ENCODE measurements at regions not wholly inside any gene's neighbourhood (a gene's known extent, or its start where the extent isn't known, plus 50 kb on each side); places are given as distances from the start of the nearest gene placed in this dataset.

DNA sequence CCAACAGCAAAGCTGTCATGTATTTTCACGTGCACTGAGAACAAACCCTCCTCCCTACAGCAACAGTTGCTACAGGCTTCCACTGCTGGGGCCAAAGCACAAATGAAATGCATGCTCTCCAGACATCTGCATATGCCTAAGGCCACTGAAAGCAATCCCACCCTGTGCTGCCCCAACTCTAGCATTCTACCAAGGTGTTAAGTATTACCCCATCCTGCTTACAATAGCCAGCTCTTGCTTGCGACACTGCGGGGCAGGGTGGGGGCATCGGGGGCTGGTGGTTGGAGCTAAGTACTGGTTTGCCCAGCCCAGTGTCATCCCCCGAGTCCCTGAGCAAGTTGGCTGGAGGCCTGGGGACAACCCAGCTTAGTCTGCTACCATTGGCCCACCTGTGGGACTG is 742.5 kb downstream of the TDRD15 start:
- H3K4me3 ChIP-seq, result no peak overlapping the region
- TF ChIP-seq, protein P1, sequence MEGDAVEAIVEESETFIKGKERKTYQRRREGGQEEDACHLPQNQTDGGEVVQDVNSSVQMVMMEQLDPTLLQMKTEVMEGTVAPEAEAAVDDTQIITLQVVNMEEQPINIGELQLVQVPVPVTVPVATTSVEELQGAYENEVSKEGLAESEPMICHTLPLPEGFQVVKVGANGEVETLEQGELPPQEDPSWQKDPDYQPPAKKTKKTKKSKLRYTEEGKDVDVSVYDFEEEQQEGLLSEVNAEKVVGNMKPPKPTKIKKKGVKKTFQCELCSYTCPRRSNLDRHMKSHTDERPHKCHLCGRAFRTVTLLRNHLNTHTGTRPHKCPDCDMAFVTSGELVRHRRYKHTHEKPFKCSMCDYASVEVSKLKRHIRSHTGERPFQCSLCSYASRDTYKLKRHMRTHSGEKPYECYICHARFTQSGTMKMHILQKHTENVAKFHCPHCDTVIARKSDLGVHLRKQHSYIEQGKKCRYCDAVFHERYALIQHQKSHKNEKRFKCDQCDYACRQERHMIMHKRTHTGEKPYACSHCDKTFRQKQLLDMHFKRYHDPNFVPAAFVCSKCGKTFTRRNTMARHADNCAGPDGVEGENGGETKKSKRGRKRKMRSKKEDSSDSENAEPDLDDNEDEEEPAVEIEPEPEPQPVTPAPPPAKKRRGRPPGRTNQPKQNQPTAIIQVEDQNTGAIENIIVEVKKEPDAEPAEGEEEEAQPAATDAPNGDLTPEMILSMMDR (IDR thresholded peaks at IDR 0.05), result no peak
- H3K4me1 ChIP-seq, result no peaks in the 10 kb centered on the region
- H3K27ac ChIP-seq, result no peak overlapping the region
- no peak for DNase-seq
- H3K36me3 ChIP-seq, result no peaks in the 10 kb centered on the region
- H3K27me3 ChIP-seq, result no peaks in the 10 kb centered on the region
- intact Hi-C loops (cut with DNase I; ENCODE audit: low total_unique reads), result loop anchor here (5.0 kb wide), 1 partner anchor 1471 kb away; no protein-coding TSS in a partner anchor
- H3K9me3 ChIP-seq, result no peaks in the 10 kb centered on the region

DNA sequence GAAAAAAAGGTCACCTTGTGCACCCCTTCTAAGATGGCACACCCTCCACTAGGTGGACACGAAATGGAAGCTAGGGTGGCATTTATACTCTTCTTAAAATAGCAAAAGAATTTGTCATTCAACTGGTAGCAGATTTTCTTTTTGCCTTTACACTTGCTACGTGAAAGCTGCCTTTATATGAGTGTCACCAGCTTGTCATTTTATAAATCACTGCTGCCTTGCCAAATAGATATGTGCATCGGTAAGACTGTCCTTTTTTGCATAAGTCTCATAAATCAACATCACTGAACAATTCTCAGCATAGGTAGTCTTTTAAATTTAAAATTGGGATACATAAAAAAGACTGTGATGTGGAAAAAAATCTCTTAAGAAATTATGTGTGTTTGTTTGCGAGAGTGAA is 764.1 kb downstream of the TDRD15 start:
- Histone ChIP-seq H3K4me3 (no peak overlapping the region), H3K4me1 (no peaks in the 10 kb centered on the region), H3K36me3 (no peaks in the 10 kb centered on the region), H3K9me3 (no peaks in the 10 kb centered on the region), H3K27me3 (no peaks in the 10 kb centered on the region), H3K27ac (no peak overlapping the region)
- no peak for DNase-seq
- TF ChIP-seq, protein P1 (IDR thresholded peaks at IDR 0.05), result no peak
- intact Hi-C loops (cut with DNase I; ENCODE audit: low total_unique reads), result no loop called here

DNA sequence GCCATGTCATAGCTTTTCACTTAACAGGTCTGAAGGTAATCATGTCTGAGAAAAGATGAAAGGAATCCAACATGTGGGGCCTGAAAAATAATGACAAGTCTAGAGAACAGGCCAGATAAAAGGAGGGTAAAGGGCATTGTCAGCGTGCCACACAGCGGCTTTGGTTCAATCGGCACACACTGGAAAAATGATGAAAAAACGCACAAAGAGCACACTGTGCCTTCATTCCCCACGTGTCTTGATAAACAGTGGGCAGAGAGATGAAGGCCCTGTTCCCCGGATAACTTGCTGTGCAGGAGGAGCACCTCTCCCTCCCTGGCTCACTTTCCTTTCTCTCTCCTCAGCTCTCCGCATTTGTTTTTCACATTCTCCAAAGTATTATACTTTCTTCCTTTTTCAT is 766.3 kb downstream of the TDRD15 start:
- DNase-seq, result no peak
- intact Hi-C loops (cut with DNase I; ENCODE audit: low total_unique reads), result no loop called here
- TF ChIP-seq, protein P1 (IDR thresholded peaks at IDR 0.05), result no peak

DNA sequence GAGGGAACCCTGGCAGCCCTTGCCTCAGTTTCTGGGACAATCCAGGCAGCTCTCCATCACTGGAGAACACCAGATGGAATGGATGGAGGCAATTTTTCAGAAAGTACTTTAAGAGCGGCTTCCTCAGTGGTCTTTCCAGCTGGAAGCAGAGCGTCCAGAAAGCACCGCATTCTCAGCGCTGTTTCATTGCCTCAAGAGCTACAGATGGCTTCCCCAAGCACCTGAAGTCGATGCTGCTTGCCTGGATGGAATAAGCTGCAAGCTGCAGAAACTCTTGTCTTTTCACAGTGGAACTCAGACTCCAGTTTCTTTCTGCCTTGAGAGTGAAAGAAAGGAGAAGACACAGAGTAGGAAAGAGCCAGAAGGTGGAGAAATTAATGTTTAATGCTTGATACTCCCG is 766.9 kb downstream of the TDRD15 start:
- Histone ChIP-seq H3K9me3 (no peaks in the 10 kb centered on the region), H3K4me1 (no peaks in the 10 kb centered on the region), H3K36me3 (no peaks in the 10 kb centered on the region), H3K4me3 (no peak overlapping the region), H3K27me3 (no peaks in the 10 kb centered on the region), H3K27ac (no peak overlapping the region)
- intact Hi-C loops (cut with DNase I; ENCODE audit: low total_unique reads), result no loop called here
- no peak for DNase-seq
- TF ChIP-seq, protein P1 (IDR thresholded peaks at IDR 0.05), result no peak

More for the DNA sequence above, 766.3 kb downstream of the TDRD15 start:
- no peak overlapping the region for H3K4me3 ChIP-seq
- H3K36me3 ChIP-seq, result no peaks in the 10 kb centered on the region
- H3K27ac ChIP-seq, result no peak overlapping the region
- no peaks in the 10 kb centered on the region for H3K9me3 ChIP-seq
- H3K27me3 ChIP-seq, result no peaks in the 10 kb centered on the region
- H3K4me1 ChIP-seq, result no peaks in the 10 kb centered on the region

DNA sequence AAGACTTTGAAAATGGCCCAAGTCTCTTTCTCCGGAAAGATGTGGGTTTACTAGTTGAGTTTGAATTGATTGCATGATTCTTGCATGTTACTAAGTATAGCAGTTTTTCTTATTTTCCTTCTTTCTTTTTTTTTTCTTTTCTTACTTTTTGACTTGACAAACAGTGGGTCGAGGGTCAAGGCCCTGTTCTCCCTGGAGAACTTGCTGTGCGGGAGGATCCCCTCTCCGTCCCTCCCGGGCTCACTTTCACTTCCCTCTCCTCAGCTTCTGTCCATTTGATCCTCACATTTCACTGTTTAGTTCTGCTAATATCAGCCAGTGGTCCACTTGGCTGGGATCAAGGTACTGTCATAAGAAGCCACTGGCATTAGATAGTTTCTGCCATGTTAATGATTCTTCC is 767.4 kb downstream of the TDRD15 start:
- no peaks in the 10 kb centered on the region for H3K36me3 ChIP-seq
- no peak overlapping the region for H3K4me3 ChIP-seq
- TF ChIP-seq, protein P1 (IDR thresholded peaks at IDR 0.05), result no peak
- DNase-seq, result no peak
- no peaks in the 10 kb centered on the region for H3K27me3 ChIP-seq
- no peaks in the 10 kb centered on the region for H3K4me1 ChIP-seq
- intact Hi-C loops (cut with DNase I; ENCODE audit: low total_unique reads), result no loop called here
- no peaks in the 10 kb centered on the region for H3K9me3 ChIP-seq
- H3K27ac ChIP-seq, result no peak overlapping the region

DNA sequence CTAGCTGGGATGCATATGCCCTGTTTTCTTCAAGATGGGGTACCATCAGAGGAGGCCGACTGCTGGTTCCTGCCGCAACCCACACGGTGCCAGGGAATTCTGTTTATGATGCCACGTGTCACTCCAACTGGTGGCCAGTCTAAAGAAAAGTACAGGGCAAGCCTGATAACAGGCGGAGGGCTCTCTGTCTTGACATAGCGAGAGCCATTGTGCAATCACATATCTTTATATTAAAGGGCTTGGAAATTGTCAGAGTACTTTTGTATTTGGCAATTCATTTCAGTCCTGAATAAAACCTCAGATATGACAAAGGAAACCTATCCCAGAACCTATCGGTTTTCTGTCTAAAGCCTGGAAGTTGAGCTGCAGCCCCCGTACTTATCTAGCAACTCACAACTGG is 768.4 kb downstream of the TDRD15 start:
- no peak overlapping the region for H3K27ac ChIP-seq
- DNase-seq, result no peak
- H3K4me3 ChIP-seq, result no peak overlapping the region
- intact Hi-C loops (cut with DNase I; ENCODE audit: low total_unique reads), result no loop called here
- TF ChIP-seq, protein P1 (IDR thresholded peaks at IDR 0.05), result no peak
- H3K27me3 ChIP-seq, result no peaks in the 10 kb centered on the region
- no peaks in the 10 kb centered on the region for H3K4me1 ChIP-seq
- H3K36me3 ChIP-seq, result no peaks in the 10 kb centered on the region
- H3K9me3 ChIP-seq, result no peaks in the 10 kb centered on the region
